ENCODE measurements at regions not wholly inside any gene's neighbourhood (a gene's known extent, or its start where the extent isn't known, plus 50 kb on each side); places are given as distances from the start of the nearest gene placed in this dataset.

DNA sequence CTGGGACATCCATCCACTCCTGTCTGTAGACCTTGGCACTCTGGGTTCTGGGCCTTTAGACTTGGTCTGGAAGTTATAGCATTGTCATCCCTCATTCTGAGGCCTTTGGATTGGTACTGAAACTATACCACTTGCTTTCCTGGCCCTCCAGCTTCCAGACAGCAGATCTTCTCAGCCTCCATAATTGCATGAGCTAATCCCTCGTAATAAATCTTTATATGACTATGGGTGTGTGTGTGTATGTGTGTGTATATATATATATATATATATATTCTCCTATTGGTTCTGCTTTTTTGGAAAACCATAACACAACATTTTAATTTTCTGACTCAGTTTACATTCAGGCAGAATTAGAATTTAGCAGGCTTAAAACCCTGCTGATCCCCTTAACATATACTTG, 180.5 kb downstream of the ENC1 start:
- DNase-seq (ENCODE audit: low read depth) = no peak
- TF ChIP-seq, protein P1, sequence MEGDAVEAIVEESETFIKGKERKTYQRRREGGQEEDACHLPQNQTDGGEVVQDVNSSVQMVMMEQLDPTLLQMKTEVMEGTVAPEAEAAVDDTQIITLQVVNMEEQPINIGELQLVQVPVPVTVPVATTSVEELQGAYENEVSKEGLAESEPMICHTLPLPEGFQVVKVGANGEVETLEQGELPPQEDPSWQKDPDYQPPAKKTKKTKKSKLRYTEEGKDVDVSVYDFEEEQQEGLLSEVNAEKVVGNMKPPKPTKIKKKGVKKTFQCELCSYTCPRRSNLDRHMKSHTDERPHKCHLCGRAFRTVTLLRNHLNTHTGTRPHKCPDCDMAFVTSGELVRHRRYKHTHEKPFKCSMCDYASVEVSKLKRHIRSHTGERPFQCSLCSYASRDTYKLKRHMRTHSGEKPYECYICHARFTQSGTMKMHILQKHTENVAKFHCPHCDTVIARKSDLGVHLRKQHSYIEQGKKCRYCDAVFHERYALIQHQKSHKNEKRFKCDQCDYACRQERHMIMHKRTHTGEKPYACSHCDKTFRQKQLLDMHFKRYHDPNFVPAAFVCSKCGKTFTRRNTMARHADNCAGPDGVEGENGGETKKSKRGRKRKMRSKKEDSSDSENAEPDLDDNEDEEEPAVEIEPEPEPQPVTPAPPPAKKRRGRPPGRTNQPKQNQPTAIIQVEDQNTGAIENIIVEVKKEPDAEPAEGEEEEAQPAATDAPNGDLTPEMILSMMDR (IDR thresholded peaks at IDR 0.05; ENCODE audit: control insufficient read depth, insufficient read depth, low read depth, low read length, missing control alignments) = no peak
- no peak overlapping the region for H3K4me3 ChIP-seq (ENCODE audit: control insufficient read depth, low read depth, low read length)

DNA sequence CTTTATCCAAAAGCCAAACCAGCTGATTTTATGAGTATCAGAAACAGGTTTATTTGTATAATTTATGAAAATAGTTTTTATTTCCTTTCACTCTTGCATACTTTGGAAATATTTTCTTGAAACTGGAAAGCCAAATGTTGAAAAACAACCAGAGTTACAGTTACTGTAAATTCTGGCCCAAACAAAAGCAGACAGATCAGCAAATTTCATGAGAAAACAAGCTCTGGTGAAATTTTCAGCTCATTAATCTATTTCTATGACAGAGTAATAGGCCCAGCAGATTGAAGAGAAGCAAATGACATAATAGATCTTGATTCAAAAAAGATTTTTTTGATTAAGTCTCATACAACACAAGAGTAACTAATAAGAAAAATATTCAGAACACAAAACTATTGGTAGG, 182.7 kb downstream of the ENC1 start:
- TF ChIP-seq, protein P1 (IDR thresholded peaks at IDR 0.05; ENCODE audit: control insufficient read depth, insufficient read depth, low read depth, low read length, missing control alignments) = no peak
- no peak overlapping the region for H3K4me3 ChIP-seq (ENCODE audit: control insufficient read depth, low read depth, low read length)
- DNase-seq (ENCODE audit: low read depth) = no peak

DNA sequence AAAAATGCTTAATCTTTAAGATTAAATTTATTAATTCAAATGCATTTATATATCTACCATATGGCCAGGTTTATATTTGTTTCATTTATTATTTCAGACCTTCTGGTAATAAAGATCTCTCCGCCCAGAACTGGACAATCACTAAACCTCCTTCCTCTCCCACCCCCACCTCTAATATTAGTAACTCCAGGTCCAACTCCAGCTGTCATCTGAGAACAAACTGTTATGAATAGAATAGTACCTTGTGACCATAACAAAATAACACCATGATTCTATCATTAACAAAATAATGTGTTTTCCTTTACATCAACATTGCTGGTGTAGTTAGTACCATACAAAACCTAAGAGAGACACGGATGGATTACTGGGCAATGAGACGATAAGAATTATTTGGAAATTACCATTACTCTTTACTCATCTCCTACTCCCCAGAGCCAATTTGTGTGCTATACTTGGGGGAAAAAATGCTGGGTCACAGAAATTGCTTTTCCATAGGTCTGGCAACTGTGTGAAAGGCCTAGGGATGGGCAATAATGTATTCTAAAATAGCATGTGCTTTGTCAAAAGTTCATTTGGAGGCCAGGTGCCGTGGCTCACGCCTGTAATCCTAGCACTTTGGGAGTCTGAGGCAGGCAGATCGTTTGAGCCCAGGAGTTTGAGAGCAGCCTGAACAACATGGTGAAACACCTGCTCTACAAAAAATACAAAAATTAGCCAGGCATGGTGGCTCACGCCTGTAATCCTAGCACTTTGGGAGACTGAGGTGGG, 186.1 kb downstream of the ENC1 start:
- TF ChIP-seq, protein P1 (IDR thresholded peaks at IDR 0.05; ENCODE audit: control insufficient read depth, insufficient read depth, low read depth, low read length, missing control alignments) = no peak
- no peak overlapping the region for H3K4me3 ChIP-seq (ENCODE audit: control insufficient read depth, low read depth, low read length)
- DNase-seq (ENCODE audit: low read depth) = no peak

DNA sequence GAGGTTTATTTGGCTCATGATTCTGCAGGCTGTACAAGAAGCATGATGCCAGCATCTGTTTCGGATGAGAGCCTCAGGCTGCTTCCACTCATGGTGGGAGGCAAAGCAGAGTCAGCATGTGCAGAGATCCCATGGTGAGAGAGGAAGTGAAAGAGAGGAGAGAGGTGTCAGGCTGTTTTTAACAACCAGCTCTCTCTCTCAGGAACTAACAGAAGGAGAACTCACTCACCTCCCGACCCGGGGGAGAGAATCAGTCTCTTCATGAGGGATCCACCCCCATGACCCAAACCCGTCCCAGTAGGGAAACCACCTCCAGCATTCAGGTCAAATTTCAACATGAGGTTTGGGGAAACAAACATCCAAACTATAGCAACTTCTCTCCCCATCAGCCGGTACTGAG, 187.7 kb downstream of the ENC1 start:
- TF ChIP-seq, protein P1 (IDR thresholded peaks at IDR 0.05; ENCODE audit: control insufficient read depth, insufficient read depth, low read depth, low read length, missing control alignments) = no peak
- no peak for DNase-seq (ENCODE audit: low read depth)
- no peak overlapping the region for H3K4me3 ChIP-seq (ENCODE audit: control insufficient read depth, low read depth, low read length)

DNA sequence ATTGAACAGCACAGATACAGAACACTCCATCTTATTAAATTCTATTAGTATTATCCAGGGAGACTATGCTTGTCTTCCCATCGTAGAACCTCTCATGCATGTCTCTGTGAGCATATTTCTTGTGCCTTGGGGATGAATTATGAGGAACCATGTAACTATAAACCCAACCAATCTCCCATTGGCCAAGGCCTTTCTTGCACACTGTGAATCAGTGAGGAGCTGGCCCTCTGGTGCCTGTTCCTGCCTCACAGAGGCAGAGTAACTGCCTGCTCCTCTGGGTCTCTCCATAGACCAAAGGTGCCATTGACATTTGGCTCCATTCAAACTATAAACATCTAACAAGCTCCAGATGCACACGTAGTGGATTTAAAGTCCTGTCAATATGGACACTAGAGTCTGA, 190.4 kb downstream of the ENC1 start:
- no peak for DNase-seq (ENCODE audit: low read depth)
- H3K4me3 ChIP-seq (ENCODE audit: control insufficient read depth, low read depth, low read length) = no peak overlapping the region
- TF ChIP-seq, protein P1 (IDR thresholded peaks at IDR 0.05; ENCODE audit: control insufficient read depth, insufficient read depth, low read depth, low read length, missing control alignments) = no peak

DNA sequence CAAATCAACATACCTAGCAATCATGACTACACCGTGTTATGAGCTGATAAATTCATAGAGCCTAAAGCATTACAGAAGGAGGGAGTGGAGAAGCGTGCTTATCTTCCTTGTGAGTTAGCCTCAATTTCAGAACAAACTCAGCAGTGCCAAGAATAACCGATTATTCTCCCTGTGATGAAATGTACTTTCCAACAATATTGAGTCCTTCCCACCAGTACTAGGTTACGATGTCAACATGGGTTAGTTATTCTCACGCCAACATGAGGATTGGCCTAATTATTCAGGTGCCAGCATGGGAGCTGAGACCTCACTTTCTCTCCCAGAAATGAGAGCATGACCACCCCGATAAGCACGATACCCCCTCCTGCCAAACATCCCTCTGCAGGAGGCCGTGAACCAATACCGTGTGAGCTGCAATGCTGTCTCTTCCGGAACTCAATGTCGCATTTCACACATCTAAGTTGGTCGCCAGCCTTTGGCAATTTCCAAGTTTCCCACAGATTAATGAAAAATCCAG, 193.7 kb downstream of the ENC1 start:
- no peak overlapping the region for H3K4me3 ChIP-seq (ENCODE audit: control insufficient read depth, low read depth, low read length)
- TF ChIP-seq, protein P1 (IDR thresholded peaks at IDR 0.05; ENCODE audit: control insufficient read depth, insufficient read depth, low read depth, low read length, missing control alignments) = no peak
- DNase-seq (ENCODE audit: low read depth) = peak; percentile 2
